ENCODE measurements at regions not wholly inside any gene's neighbourhood (a gene's known extent, or its start where the extent isn't known, plus 50 kb on each side); places are given as distances from the start of the nearest gene placed in this dataset.

- Histone ChIP-seq H3K36me3 (ENCODE audit: control insufficient read depth in 4 of 4, insufficient read depth in 3 of 4, low read depth in 1 of 4, low read length in 3 of 4) (no peaks in the 10 kb centered on the region), H3K4me3 (ENCODE audit: low read depth in 1 of 3, low read length in 3 of 3) (no peak overlapping the region), H3K27ac (ENCODE audit: low read depth in 1 of 2, low read length in 2 of 2) (no peak overlapping the region), H3K4me1 (ENCODE audit: control insufficient read depth in 4 of 4, insufficient read depth in 4 of 4, low read length in 3 of 4) (peaks cover 2 to 17% (median 5%) of the 10 kb centered on the region in 4 donors), H3K27me3 (ENCODE audit: control insufficient read depth in 4 of 4, insufficient read depth in 4 of 4, low read length in 3 of 4) (no peaks in the 10 kb centered on the region), H3K9me3 (ENCODE audit: control insufficient read depth in 4 of 4, low read length in 3 of 4) (no peaks in the 10 kb centered on the region), H3K9ac (ENCODE audit: low read depth in 1 of 2, low read length in 2 of 2) (no peak overlapping the region)
- TF ChIP-seq CTCF (IDR thresholded peaks at IDR 0.05; ENCODE audit: low read depth, low read length, missing input control) (no peak), SP1 (IDR thresholded peaks at IDR 0.05) (no peak), MAX (IDR thresholded peaks at IDR 0.05) (no peak), FOXA2 (IDR thresholded peaks at IDR 0.05) (no peak), REST (IDR thresholded peaks at IDR 0.05) (no peak), NR2F2 (IDR thresholded peaks at IDR 0.05) (no peak), YY1 (IDR thresholded peaks at IDR 0.05) (no peak), HNF4A (conservative IDR thresholded peaks at IDR 0.05) (no peak), JUND (IDR thresholded peaks at IDR 0.05) (no peak), ZBTB33 (IDR thresholded peaks at IDR 0.05) (no peak), TAF1 (conservative IDR thresholded peaks at IDR 0.05) (no peak), FOXA1 (IDR thresholded peaks at IDR 0.05) (no peak), GABPA (IDR thresholded peaks at IDR 0.05 in 1 of 2, conservative IDR thresholded peaks at IDR 0.05 in 1 of 2) (no peak), EGR1 (IDR thresholded peaks at IDR 0.05; ENCODE audit: low read depth in 2 of 2) (no peak)
- WGBS, result 93% methylated on average over 1 of the region's 1 CpG
- DNase-seq (ENCODE audit: low spot score), result no peak
Observed at GRCh38 chr3:177932346-177932745, 603.9 kb upstream of the KCNMB2 start.

- H3K4me1 ChIP-seq (ENCODE audit: control insufficient read depth in 4 of 4, insufficient read depth in 4 of 4, low read length in 3 of 4), result peaks cover 2 to 17% (median 5%) of the 10 kb centered on the region in 4 donors
- no peaks in the 10 kb centered on the region for H3K9me3 ChIP-seq (ENCODE audit: control insufficient read depth in 4 of 4, low read length in 3 of 4)
- no peak for DNase-seq (ENCODE audit: low spot score)
- WGBS, result 47% methylated on average over 5 of the region's 5 CpGs
- no peak overlapping the region for H3K9ac ChIP-seq (ENCODE audit: low read depth in 1 of 2, low read length in 2 of 2)
- no peak overlapping the region for H3K27ac ChIP-seq (ENCODE audit: low read depth in 1 of 2, low read length in 2 of 2)
- no peak overlapping the region for H3K4me3 ChIP-seq (ENCODE audit: low read depth in 1 of 3, low read length in 3 of 3)
- H3K36me3 ChIP-seq (ENCODE audit: control insufficient read depth in 4 of 4, insufficient read depth in 3 of 4, low read depth in 1 of 4, low read length in 3 of 4), result no peaks in the 10 kb centered on the region
- no peaks in the 10 kb centered on the region for H3K27me3 ChIP-seq (ENCODE audit: control insufficient read depth in 4 of 4, insufficient read depth in 4 of 4, low read length in 3 of 4)
- TF ChIP-seq YY1 (IDR thresholded peaks at IDR 0.05), result no peak
- TF ChIP-seq NR2F2 (IDR thresholded peaks at IDR 0.05), result peak; percentile 62
- peak; percentile 16 for TF ChIP-seq ZBTB33 (IDR thresholded peaks at IDR 0.05)
- TF ChIP-seq RXRA (IDR thresholded peaks at IDR 0.05), result peak in 1 of 2 donors; percentile 7
- TF ChIP-seq EGR1 (IDR thresholded peaks at IDR 0.05; ENCODE audit: low read depth in 2 of 2), result no peak
- peak; percentile 6 to 9 for TF ChIP-seq RAD21 (IDR thresholded peaks at IDR 0.05)
- no peak for TF ChIP-seq FOXA1 (IDR thresholded peaks at IDR 0.05)
- no peak for TF ChIP-seq TAF1 (conservative IDR thresholded peaks at IDR 0.05)
- TF ChIP-seq MAX (IDR thresholded peaks at IDR 0.05), result no peak
- TF ChIP-seq GABPA (IDR thresholded peaks at IDR 0.05 in 1 of 2, conservative IDR thresholded peaks at IDR 0.05 in 1 of 2), result no peak
- no peak for TF ChIP-seq SP1 (IDR thresholded peaks at IDR 0.05)
Observed at GRCh38 chr3:177932750-177933660, 603.2 kb upstream of the KCNMB2 start.
